ENCODE measurements at regions not wholly inside any gene's neighbourhood (a gene's known extent, or its start where the extent isn't known, plus 50 kb on each side); places are given as distances from the start of the nearest gene placed in this dataset.

DNA sequence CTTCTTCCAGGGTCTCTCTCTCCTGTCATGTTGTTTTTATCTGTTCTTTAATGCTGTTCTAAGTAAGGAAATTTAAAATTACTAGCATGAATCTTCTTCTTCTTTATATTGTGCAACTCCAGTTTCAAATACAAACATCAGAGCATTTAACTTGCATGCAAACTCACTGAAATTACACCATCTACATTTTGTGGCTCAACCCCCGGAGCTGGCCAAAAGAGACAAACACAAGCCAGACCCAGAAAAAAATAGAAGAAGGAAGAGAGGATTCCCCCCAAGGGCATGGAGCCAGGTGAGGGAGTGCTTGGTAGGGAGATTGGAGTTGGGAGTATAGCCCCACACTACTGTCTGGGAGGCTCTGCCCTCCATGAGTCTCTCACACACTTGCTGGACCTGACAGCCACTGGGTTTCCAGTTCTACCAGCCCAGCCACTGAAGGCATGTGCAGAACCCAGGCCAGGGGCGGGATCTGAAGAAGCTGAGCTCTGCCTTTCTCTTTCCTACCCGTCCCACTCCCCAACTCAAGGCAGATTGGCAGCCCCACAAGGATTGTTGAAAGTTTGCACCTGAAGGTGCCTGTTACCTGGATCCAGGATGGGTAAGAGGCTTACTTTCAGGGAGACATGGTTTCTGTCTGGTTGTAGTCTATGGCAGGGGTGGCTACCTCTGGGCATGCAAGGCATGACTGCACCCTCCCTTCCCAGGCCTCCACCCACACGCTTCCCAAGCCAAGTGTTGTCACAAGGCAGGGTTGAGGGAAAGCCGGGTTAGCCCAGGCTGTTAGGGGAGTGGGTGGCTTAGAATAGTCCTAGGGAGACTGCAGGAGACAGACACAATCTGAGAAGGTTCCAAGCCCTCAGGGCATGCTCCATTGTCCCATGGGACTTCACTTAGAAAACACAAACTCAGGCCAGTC lies 297.2 kb downstream of the TGFB2 start:
- no peak for DNase-seq

DNA sequence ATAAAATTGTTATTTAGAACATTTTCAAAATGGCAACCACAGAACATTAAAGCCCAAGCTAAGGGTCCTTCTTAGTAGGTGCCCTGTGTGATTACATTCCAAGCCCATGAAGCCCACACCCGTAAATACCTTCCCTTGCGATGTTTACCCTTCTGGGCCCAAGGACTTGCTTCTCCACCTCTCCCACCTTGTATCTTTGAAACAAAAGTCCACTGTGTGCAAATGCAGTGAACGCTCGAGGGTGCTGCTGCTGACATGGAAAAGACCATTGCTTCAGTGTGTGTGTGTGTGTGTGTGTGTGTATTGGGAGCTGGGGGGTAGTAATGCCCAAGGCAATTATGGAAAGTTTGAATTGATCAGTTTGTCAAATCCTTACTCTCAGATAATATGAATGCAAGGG lies 298.1 kb downstream of the TGFB2 start:
- DNase-seq, result no peak

GRCh38 chr1:218643926-218644325 lies 298.8 kb downstream of the TGFB2 start:
- no peak for DNase-seq

- DNase-seq, result no peak
Measured at GRCh38 chr1:218646288-218646687, 301.2 kb downstream of the TGFB2 start.

- DNase-seq, result peak; percentile 37
Measured at GRCh38 chr1:218656301-218657037, 311.3 kb downstream of the TGFB2 start.

DNA sequence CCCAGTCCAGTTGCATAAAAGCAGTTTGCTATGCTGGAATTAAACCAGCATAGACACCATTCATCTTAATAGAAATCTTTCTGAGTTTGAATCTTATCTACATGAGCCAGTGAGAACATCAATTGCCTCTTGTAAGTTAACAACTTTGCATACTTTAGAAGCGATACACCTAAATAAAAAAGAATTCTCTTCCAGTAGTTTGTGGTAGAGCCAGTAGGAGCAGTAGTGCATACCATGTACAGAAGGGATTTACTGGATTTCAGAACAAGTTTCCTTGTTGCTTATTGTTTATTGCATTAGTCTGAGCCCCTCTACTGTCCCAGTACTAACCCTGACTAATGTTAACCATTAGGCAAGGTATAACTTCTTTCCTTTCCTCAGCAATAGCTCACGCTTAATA lies 313.1 kb downstream of the TGFB2 start:
- DNase-seq, result no peak

DNA sequence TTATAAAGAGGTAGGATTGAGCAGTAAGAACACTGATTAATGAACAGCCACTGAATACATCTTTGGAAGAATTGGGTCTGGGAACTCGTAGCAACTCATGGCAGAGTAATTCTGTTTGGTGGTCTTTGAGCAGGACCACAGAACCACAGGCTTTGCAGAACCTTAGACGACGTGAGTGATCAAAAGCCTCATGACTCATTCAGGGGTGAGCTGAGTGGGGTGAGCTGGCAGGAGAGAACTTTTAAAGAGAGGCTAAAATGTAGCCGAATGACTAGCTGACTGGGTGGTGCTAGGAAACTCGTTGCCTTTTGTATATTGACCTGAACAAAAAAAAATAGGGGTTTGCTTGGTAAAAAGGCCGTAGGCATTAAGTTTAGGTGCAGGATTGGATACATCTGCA lies 313.8 kb downstream of the TGFB2 start:
- peak; percentile 19 for DNase-seq

GRCh38 chr1:218659911-218660677 lies 315.0 kb downstream of the TGFB2 start:
- peak; percentile 43 for DNase-seq

DNA sequence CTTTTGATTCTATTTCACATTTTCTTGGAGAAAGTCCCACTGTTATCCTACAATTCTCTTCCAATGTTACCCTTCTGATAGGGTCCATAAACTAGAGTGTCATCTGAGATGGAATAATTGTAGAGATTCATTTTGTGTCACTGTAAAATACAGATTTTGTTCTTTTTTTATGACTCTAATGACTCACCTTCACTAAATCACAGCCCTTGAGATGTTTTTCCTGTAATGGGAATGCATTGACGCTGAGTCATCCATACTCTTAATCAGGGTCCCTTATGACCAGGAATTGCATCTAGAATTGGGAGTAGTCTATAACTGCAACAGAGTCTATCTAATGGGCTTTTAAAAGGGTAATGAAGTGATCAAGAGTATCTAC lies 315.5 kb downstream of the TGFB2 start:
- peak; percentile 88 for DNase-seq

DNA sequence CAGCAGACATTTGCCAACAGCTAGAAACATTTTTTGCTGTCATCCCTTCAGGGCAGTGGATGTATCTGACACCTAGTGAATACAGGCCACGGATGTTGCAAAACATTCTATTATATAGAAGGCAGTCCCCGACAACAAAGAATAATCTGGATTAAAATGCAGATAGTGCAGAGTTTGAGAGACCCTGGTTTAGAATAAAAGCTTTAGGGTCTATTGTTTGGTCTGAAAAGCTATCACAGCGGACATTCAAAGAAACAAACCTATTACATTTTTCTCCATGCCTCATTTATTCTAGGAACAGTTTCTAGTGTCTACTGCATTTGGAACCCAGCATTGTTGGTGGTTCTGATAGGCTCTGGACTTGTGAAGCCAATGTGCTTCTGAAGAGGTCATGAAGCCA lies 316.3 kb downstream of the TGFB2 start:
- DNase-seq, result no peak

- DNase-seq, result no peak
Measured at GRCh38 chr1:218664385-218665170, 319.4 kb downstream of the TGFB2 start.

- peak; percentile 13 for DNase-seq
Measured at GRCh38 chr1:218665221-218665620, 320.1 kb downstream of the TGFB2 start.

DNA sequence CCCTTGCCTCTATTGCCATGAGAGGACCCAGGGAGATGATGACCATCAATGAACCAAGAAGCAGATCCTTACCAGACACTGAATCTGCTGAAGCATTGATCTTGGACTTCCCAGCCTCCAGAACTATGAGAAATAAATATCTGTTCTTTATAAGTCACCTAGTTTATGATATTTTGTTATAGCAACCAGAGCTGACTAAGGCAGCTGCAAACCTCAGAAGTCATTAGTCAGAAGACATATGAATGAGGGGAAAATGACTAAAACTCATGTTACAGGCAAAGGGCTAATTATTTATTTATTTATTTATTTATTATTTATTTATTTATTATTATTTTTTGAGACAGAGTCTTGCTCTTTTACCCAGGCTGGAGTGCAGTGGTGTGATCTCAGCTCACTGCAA lies 321.1 kb downstream of the TGFB2 start:
- no peak for DNase-seq

DNA sequence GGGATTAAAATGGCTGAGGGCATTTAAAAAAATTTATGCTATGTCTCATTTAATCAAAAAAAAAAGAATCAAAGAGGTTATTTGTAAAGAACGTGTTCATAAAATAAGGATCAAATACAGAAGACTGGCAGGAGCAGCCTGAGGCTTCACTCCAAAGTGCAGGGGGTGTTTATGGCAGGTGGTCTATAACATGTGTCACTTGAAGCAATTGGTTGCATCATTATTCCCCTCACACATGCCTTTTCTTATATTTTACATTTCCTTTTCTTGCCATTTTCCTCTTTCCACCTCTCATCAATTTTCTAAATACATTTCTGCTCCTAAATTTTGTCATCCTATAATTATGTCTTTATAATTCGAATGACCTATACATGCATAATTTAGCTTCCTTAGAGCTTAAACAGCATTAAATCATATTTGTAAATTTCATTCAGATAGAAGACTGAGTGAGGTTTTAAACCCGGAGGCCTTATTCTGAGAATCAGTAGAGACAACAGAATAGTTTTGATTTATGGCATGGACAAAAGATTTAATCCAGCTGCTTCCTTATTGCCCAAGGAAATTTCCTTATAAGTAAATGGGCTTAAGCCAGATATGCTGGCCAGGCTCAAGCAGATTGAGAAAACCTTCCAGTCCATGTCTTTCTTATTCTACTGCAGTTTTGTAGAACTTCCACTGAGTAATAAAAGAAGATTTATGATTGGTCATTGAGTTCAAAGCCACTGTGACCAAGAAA lies 322.8 kb downstream of the TGFB2 start:
- DNase-seq, result no peak

DNA sequence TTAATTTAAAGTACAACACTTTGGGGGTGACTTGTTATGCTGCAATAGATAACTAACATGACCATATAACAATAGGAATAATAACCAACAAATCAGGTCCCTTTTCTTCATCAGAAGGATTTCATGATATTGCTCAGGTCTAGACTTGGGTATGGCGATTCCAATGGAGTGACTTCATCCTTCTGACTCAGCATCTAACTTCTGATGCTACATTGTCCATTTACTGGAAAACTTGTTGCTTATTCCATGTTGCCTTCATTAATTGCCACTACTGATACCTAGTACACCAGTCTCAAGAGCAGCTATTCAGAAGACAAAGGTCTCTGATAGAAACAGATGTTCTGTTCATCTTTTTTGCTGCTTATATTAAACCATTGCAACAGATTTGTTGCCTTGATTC lies 324.3 kb downstream of the TGFB2 start:
- no peak for DNase-seq

DNA sequence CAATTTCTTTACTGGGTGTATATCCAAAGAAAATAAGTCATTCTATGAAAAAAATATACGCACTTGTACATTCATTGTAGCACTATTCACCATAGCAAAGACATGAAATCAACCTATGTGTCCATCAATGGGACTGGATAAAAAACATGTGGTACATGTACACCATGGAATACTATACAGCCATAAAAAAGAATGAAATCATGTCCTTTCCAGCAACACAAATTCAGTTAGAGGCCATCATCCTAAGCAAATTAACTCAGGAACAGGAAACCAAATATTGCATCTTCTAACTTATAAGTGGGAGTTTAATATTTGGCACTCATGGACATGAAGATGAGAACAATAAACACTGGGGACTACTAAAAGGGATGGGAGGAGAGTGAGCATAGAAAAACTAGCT lies 325.7 kb downstream of the TGFB2 start:
- no peak for DNase-seq

DNA sequence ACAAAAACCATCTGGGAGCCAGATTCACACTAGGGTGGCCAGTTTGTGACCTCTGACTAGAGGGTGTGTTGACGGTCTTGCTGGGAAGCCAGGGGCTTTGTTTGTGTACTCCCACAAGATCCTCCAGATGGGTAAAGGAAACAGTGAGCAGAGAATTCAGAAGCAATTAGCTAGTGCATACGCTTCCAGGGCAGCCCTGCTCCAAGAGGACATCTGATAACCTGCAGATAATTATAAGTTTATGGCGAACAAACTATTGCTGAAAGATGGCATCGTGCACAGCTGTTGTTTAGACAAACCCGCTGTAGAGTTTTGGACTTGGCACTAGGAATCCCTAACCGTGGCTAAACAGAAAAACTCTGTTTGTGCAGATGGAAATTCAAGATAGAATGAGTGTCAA lies 326.4 kb downstream of the TGFB2 start:
- peak; percentile 47 for DNase-seq

DNA sequence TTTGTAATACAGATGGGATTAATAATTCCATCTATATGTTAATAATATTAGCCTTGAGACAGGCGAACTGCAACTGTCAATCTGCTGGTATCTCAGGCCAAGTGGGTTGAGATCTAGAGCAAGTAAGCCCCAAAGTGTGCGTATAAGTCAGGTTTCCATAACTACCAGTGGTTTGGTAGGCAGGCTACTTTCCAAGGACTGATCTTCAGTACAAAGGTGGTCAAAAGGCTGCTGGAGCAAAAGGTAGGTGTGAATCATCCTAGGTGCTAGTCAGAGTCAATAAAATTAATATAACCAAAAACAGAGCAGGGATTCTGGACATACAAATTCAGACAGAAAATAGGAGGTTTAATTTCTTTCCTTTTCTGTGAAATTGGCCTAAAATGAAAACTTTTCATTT lies 328.0 kb downstream of the TGFB2 start:
- DNase-seq, result no peak

DNA sequence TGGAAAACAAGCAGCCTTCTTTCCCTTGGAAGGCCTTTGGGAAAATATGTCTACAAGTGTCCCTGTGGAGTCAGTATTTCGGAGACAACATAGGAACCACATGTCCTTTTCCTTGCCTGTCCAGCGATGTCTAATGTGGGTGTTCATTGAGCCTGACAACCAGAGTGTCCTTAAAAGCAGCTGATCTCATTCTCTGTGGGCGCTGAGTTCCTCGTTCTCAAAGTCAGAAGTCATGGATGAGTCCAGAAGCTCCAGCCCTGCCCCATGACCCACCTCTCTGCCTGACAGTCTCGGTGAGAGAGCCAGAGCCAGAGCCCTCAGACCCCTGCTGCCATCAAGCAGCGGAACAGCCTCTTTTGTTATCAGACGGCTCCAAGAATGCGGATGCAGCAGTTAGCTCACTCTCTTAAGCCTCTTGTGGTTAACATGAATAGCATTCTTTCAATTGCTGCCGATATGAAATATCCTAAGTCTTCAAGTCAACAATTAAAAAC lies 329.2 kb downstream of the TGFB2 start:
- peak; percentile 57 for DNase-seq

- no peak for DNase-seq
Measured at GRCh38 chr1:218677026-218677425, 331.9 kb downstream of the TGFB2 start.

GRCh38 chr1:218679391-218679790 lies 334.3 kb downstream of the TGFB2 start:
- no peak for DNase-seq
